Ishikawa (cell line): ENCODE measurements at regions not wholly inside any gene's neighbourhood (a gene's known extent, or its start where the extent isn't known, plus 50 kb on each side); places are given as distances from the start of the nearest gene placed in this dataset.

Source experiments
- CEBPB ChIP-seq: IDR thresholded peaks from 2 replicates; pipeline ENCODE4 v1.6.1; 2012
- CREB1 ChIP-seq: IDR thresholded peaks from 2 replicates; pipeline ENCODE4 v1.6.1; 2012; ENCODE audit warnings: low read depth
- EGR1 ChIP-seq: IDR thresholded peaks from 2 replicates; pipeline ENCODE4 v1.6.1; 2012
- EP300 ChIP-seq: IDR thresholded peaks from 2 replicates; pipeline ENCODE4 v1.6.1; 2012; ENCODE audit warnings: borderline replicate concordance
- FOXM1 ChIP-seq: IDR thresholded peaks from 2 replicates; pipeline ENCODE4 v1.6.1; 2012; ENCODE audit warnings: low read depth, borderline replicate concordance
- RAD21 ChIP-seq: IDR thresholded peaks from 2 replicates; pipeline ENCODE4 v1.6.1; 2012; ENCODE audit warnings: low read depth
- REST ChIP-seq: IDR thresholded peaks from 2 replicates; pipeline ENCODE4 v1.6.1; 2012; ENCODE audit warnings: low read depth, mild to moderate bottlenecking
- TAF1 ChIP-seq: IDR thresholded peaks from 2 replicates; pipeline ENCODE4 v1.6.1; 2012; ENCODE audit warnings: low read depth, mild to moderate bottlenecking
- TCF12 ChIP-seq: IDR thresholded peaks from 2 replicates; pipeline ENCODE4 v1.6.1; 2012; ENCODE audit warnings: low read depth
- TEAD4 ChIP-seq: IDR thresholded peaks from 2 replicates; pipeline ENCODE4 v1.6.1; 2012
- USF1 ChIP-seq: IDR thresholded peaks from 2 replicates; pipeline ENCODE4 v1.6.1; 2012
- YY1 ChIP-seq: IDR thresholded peaks from 2 replicates; pipeline ENCODE4 v1.6.1; 2012; ENCODE audit warnings: low read depth

DNA sequence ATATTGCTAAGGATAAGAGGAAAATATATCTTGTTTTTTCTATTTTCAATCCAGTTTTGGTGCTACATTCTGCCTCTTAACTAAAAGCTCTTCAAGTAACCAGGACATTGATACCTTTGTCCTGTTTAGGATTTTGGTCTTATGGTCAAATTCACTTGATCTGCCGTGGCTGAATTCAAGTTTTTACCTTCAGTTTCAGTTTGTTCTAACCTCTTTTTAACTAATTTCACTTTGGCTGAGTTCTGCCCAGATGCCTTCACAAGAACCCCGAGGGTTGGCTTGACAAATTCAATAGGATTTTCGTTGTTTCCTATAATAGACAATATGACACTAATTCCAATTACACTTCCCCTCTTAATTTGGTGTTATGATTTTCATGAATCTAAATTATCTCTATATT, 84.5 kb upstream of the C1orf21 start:
- TF ChIP-seq TCF12 (no peak), EP300 (no peak), USF1 (no peak), TEAD4 (no peak), REST (no peak), FOXM1 (no peak), EGR1 (no peak), TAF1 (no peak), YY1 (no peak), CEBPB (no peak), RAD21 (no peak), CREB1 (no peak)
